B cell (primary cell): ENCODE measurements at regions not wholly inside any gene's neighbourhood (a gene's known extent, or its start where the extent isn't known, plus 50 kb on each side); places are given as distances from the start of the nearest gene placed in this dataset.

Source experiments
- ATAC-seq: fragments of 200-7000 bp; cut with Tn5 transposase; one replicate; pipeline ENCODE4 v1.10.0; 2021; ENCODE audit warnings: low read depth, mild to moderate bottlenecking, moderate number of reproducible peaks, moderate library complexity
- CTCF ChIA-PET: fragments of 350-600 bp; sonication (Branson Sonifier 250); formaldehyde crosslinking; loops from one replicate; lab custom pipeline; 2021; ENCODE audit warnings: antibody characterized with exemption, inconsistent platforms; lab: Charles Lee
- POLR2A ChIA-PET: fragments of 350-600 bp; sonication (Branson Sonifier 250); formaldehyde crosslinking; loops from one replicate; lab custom pipeline; 2021; ENCODE audit warnings: antibody characterized with exemption; lab: Charles Lee
- DNase-seq: peaks from one replicate; pipeline ENCODE4 v3.0.0; 2013
- H2AFZ ChIP-seq: 2 replicates; pipeline ENCODE4 v1.6.1; 2012; ENCODE audit warnings: mild to moderate bottlenecking, low read depth, low read length; ENCODE audit not compliant: insufficient read depth, poor library complexity, severe bottlenecking
- H3K27ac ChIP-seq, 2 donors: 1 replicate in 1 of 2; 2 replicates in 1 of 2; pipeline ENCODE4 v1.5.1; 2012 to 2013; ENCODE audit warnings: low read length in 2 of 2, mild to moderate bottlenecking in 2 of 2, moderate library complexity in 1 of 2
- H3K27me3 ChIP-seq, 4 experiments: fragments of 200-600 bp in 1 of 4; sonication (generic) in 1 of 4; replicated peaks in 1 of 4; 1 replicate in 2 of 4; 2 replicates in 2 of 4; pipeline versions ENCODE4 v1.6.1 to v1.7.0; 2013 to 2016; ENCODE audit warnings: low read length in 3 of 4, mild to moderate bottlenecking in 2 of 4, mixed read lengths in 1 of 4, moderate library complexity in 1 of 4; ENCODE audit not compliant: insufficient read depth in 4 of 4, control insufficient read depth in 3 of 4; ENCODE audit errors: control extremely low read depth in 1 of 4
- H3K36me3 ChIP-seq, 2 experiments: replicated peaks in 1 of 2; 1 replicate in 1 of 2; 2 replicates in 1 of 2; pipeline versions ENCODE4 v1.6.1 to v1.7.1; 2013; ENCODE audit warnings: low read length in 1 of 2; ENCODE audit not compliant: insufficient read depth in 2 of 2, control insufficient read depth in 1 of 2; ENCODE audit errors: control extremely low read depth in 1 of 2, extremely low read depth in 1 of 2
- H3K4me1 ChIP-seq, 2 donors: fragments of 200-600 bp in 1 of 2; sonication (generic) in 1 of 2; 1 replicate in 1 of 2; 2 replicates in 1 of 2; pipeline versions ENCODE4 v1.5.1 to v1.6.1; 2013 to 2017; ENCODE audit warnings: low read length in 2 of 2; ENCODE audit not compliant: control insufficient read depth in 2 of 2, insufficient read depth in 2 of 2
- H3K4me2 ChIP-seq: replicated peaks from 2 replicates; pipeline ENCODE3; 2012; ENCODE audit warnings: mild to moderate bottlenecking, low read depth, low read length; ENCODE audit not compliant: poor library complexity, severe bottlenecking
- H3K4me3 ChIP-seq, 5 experiments: fragments of 200-600 bp in 1 of 5; sonication (generic) in 1 of 5; 1 replicate in 3 of 5; 2 replicates in 2 of 5; pipeline versions ENCODE4 v1.5.1 to v1.7.0; 2011 to 2016; ENCODE audit warnings: low read length in 4 of 5, mild to moderate bottlenecking in 4 of 5, low read depth in 2 of 5, control low read depth in 1 of 5, moderate library complexity in 1 of 5; ENCODE audit not compliant: insufficient read depth in 1 of 5; ENCODE audit errors: control extremely low read depth in 1 of 5, extremely low read depth in 1 of 5
- H3K79me2 ChIP-seq: fragments of 200-600 bp; sonication (generic); one replicate; pipeline ENCODE4 v1.6.0; 2016; ENCODE audit warnings: low read length; ENCODE audit not compliant: control insufficient read depth, insufficient read depth
- H3K9ac ChIP-seq: fragments of 200-600 bp; sonication (generic); 2 replicates; pipeline ENCODE4 v1.6.1; 2017; ENCODE audit warnings: mild to moderate bottlenecking, low read length, moderate library complexity
- H3K9me3 ChIP-seq, 3 donors: one replicate each; pipeline versions ENCODE4 v1.6.1 to v1.7.1; 2013; ENCODE audit warnings: low read length in 2 of 3; ENCODE audit not compliant: control insufficient read depth in 2 of 3, insufficient read depth in 1 of 3; ENCODE audit errors: control extremely low read depth in 1 of 3
- H4K20me1 ChIP-seq: 2 replicates; pipeline ENCODE4 v1.6.0; 2012; ENCODE audit warnings: mild to moderate bottlenecking, low read length; ENCODE audit not compliant: insufficient read depth, control insufficient read depth, poor library complexity, severe bottlenecking
- H3K27ac Mint-ChIP-seq: one replicate; pipeline ENCODE4 v1.8.0; 2021; ENCODE audit warnings: mixed read lengths
- H3K27me3 Mint-ChIP-seq: one replicate; pipeline ENCODE4 v1.8.0; 2021; ENCODE audit warnings: mixed read lengths
- H3K4me1 Mint-ChIP-seq: one replicate; pipeline ENCODE4 v1.8.0; 2021; ENCODE audit warnings: mixed read lengths
- H3K4me3 Mint-ChIP-seq: one replicate; pipeline ENCODE4 v1.8.0; 2021; ENCODE audit warnings: mixed read lengths
- H3K9me3 Mint-ChIP-seq: one replicate; pipeline ENCODE4 v1.8.0; 2022; ENCODE audit warnings: mixed read lengths; ENCODE audit not compliant: insufficient read depth
- EZH2 ChIP-seq: IDR thresholded peaks from 2 replicates; pipeline ENCODE4 v1.6.1; 2012; ENCODE audit warnings: borderline replicate concordance, low read depth, mild to moderate bottlenecking, moderate library complexity, low read length; ENCODE audit not compliant: insufficient read depth, poor library complexity, severe bottlenecking
- WGBS: methylation state at CpG from one replicate; pipeline ENCODE4 v1.1.5; 2013; ENCODE audit warnings: missing lambda C conversion rate; ENCODE audit not compliant: insufficient coverage; 5-methylcytosine and 5-hydroxymethylcytosine counted together
- intact Hi-C: fragments of 100-400 bp; cut with micrococcal nuclease; formaldehyde crosslinking; loops from one replicate; pipeline ENCODE4 v1.10.0; 2022
- TF ChIP-seq, protein P1 (sequence below): fragments of 200-600 bp; IDR thresholded peaks from one replicate; pipeline ENCODE4 v1.8.0; 2022; ENCODE audit warnings: antibody characterized with exemption, mild to moderate bottlenecking

DNA sequence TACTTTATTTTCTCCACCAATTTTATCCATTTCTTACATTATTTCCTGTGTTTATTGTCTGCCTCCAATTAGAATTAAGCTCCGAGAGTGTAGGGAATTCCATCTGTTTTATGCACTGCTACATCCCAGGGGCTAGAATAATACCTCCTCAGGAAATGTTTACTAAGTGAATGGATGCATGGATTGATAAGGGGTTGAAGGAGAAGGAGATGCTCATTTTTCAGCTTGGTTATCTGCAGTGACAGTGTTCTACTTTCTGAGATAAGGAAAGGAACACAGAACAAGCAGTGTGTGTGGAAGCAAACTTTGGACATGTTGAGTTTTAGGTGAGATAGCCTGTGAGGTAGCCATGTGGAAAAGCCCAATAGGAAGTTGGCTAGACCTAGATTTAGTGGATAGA, 164.6 kb upstream of the HMGA2 start:
- H3K9me3 ChIP-seq: no peaks in the 10 kb centered on the region
- TF ChIP-seq, protein P1, sequence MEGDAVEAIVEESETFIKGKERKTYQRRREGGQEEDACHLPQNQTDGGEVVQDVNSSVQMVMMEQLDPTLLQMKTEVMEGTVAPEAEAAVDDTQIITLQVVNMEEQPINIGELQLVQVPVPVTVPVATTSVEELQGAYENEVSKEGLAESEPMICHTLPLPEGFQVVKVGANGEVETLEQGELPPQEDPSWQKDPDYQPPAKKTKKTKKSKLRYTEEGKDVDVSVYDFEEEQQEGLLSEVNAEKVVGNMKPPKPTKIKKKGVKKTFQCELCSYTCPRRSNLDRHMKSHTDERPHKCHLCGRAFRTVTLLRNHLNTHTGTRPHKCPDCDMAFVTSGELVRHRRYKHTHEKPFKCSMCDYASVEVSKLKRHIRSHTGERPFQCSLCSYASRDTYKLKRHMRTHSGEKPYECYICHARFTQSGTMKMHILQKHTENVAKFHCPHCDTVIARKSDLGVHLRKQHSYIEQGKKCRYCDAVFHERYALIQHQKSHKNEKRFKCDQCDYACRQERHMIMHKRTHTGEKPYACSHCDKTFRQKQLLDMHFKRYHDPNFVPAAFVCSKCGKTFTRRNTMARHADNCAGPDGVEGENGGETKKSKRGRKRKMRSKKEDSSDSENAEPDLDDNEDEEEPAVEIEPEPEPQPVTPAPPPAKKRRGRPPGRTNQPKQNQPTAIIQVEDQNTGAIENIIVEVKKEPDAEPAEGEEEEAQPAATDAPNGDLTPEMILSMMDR: no peak
- no peak for TF ChIP-seq EZH2
- H4K20me1 ChIP-seq: no peaks in the 10 kb centered on the region
- no peaks in the 10 kb centered on the region for H3K79me2 ChIP-seq
- ATAC-seq (no peak), DNase-seq (no peak)
- H3K36me3 ChIP-seq: no peaks in the 10 kb centered on the region
- intact Hi-C loops: no loop called here
- Mint-ChIP-seq H3K9me3 (no peaks in the 10 kb centered on the region), H3K27me3 (peaks cover 4% of the 10 kb centered on the region), H3K4me3 (no peak overlapping the region), H3K27ac (no peak overlapping the region), H3K4me1 (no peaks in the 10 kb centered on the region)
- POLR2A ChIA-PET: no interaction called here
- H2AFZ ChIP-seq: no peak overlapping the region
- H3K27ac ChIP-seq: no peak overlapping the region
- CTCF ChIA-PET: no interaction called here
- H3K9ac ChIP-seq: no peak overlapping the region
- no peak overlapping the region for H3K4me3 ChIP-seq
- H3K27me3 ChIP-seq: no peaks in the 10 kb centered on the region
- WGBS: no CpG with 5 or more reads among the region's 1 CpG
- no peaks in the 10 kb centered on the region for H3K4me1 ChIP-seq
- no peak overlapping the region for H3K4me2 ChIP-seq

DNA sequence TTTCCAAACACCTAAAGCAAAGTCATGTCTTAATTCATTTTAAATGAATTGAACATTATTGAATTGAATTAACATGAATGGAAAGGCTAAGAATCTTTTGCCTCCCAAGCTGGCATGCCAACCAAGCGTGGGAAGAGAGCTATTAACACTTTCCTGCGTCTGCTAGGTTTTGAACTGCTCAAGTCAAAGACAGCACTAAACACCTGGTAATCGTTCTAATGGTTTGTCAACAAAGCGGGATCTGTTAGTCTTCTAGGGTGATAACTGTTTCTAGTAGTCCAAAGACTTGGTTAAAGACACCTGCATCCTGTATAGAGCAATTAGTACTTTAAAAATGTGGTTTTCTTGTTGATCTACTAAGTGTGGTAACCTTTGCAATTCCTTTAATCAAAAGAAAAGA, 164.2 kb upstream of the HMGA2 start:
- Histone ChIP-seq H3K4me1 (no peaks in the 10 kb centered on the region), H3K36me3 (no peaks in the 10 kb centered on the region), H3K27ac (no peak overlapping the region), H3K4me3 (no peak overlapping the region), H2AFZ (no peak overlapping the region), H3K4me2 (no peak overlapping the region), H3K27me3 (no peaks in the 10 kb centered on the region), H3K79me2 (no peaks in the 10 kb centered on the region), H4K20me1 (no peaks in the 10 kb centered on the region), H3K9me3 (no peaks in the 10 kb centered on the region), H3K9ac (no peak overlapping the region)
- H3K4me1 Mint-ChIP-seq: no peaks in the 10 kb centered on the region
- WGBS: 72% methylated on average over 3 of the region's 4 CpGs
- no peak for DNase-seq
- no peak for ATAC-seq
- intact Hi-C loops: no loop called here
- TF ChIP-seq, protein P1: no peak
- no peak for TF ChIP-seq EZH2
- POLR2A ChIA-PET: no interaction called here
- CTCF ChIA-PET: no interaction called here
- H3K27ac Mint-ChIP-seq: no peak overlapping the region
- H3K9me3 Mint-ChIP-seq: no peaks in the 10 kb centered on the region
- H3K27me3 Mint-ChIP-seq: peaks cover 4% of the 10 kb centered on the region
- H3K4me3 Mint-ChIP-seq: no peak overlapping the region
